GM12875 (cell line): ENCODE measurements at regions not wholly inside any gene's neighbourhood (a gene's known extent, or its start where the extent isn't known, plus 50 kb on each side); places are given as distances from the start of the nearest gene placed in this dataset.
"Not testable (repeated sequence)": the region's sequence is repeated elsewhere in the genome, so short reads cannot be mapped to it uniquely, and the experiment has no call there.

Experiments
- H3K4me3 ChIP-seq: one replicate; pipeline ENCODE4 v1.5.1; 2011; ENCODE audit warnings: low read depth, low read length, control low read depth
- CTCF ChIP-seq: IDR thresholded peaks from 2 replicates; pipeline ENCODE4 v1.5.1; 2011; ENCODE audit warnings: low read depth, mild to moderate bottlenecking, control low read depth, inconsistent platforms, low read length, moderate library complexity, borderline replicate concordance; ENCODE audit not compliant: insufficient read depth

GRCh38 chr12:89064151-89064550 lies 288.1 kb downstream of the DUSP6 start:
- H3K4me3 ChIP-seq = no peak overlapping the region
- TF ChIP-seq CTCF = no peak

- no peak for TF ChIP-seq CTCF
- H3K4me3 ChIP-seq = no peak overlapping the region
Observed at GRCh38 chr12:89062996-89063395, 289.3 kb downstream of the DUSP6 start.

GRCh38 chr12:89059721-89060541 lies 292.4 kb downstream of the DUSP6 start:
- H3K4me3 ChIP-seq = no peak overlapping the region
- TF ChIP-seq CTCF = no peak

DNA sequence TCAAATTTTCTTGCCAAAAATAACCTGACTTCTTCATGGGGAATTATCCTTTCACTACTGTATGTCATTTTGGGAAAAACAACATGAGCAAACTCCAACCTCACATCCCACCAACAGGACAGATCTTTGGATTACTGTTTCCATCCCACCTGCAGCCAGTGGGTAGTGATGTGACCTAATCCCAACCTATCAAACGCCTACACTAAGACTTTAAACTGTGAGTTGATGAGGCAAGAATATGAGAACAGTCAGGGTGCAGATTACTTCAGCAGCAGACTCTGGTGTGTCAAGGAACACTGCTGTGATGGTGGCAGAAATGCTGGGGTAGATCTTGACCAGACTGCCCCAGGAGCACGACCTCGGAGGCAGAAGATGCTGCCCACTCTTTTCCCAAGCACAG lies 293.2 kb downstream of the DUSP6 start:
- H3K4me3 ChIP-seq = no peak overlapping the region
- no peak for TF ChIP-seq CTCF

DNA sequence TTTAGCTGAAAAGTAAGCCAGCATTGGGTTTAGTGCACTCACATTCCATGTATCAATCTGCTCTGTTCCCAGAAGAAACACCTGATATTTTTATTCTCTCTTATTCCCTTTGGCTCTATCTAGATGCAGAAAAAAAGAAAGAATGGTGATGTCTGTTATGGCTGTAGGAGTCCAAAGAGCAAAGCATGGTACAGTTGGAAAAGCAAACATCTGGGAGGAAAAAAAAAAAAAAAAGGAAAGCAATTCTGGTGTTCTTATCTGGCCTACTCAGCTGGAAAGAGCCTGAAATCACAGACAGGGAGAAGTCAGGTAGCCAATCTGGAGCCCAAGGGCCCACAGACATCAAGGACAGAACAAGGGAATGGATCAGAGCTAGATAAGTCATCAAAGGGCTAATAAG lies 293.9 kb downstream of the DUSP6 start:
- no peak overlapping the region for H3K4me3 ChIP-seq
- no peak for TF ChIP-seq CTCF

DNA sequence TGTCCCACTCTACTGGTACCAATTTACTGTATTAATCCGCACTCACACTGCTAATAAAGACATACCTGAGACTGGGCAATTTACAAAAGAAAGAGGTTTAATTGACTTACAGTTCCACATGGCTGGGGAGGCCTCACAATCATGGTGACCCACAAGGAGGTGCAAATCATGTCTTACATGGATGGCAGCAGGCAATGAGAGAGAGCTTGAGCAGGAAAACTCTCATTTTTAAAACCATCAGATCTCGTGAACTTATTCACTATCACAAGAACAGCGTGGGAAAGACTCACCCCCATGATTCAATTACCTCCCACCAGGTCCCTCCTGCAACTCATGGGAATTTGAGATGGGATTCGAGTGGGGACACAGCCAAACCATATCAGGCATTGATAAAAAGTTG lies 298.5 kb downstream of the DUSP6 start:
- H3K4me3 ChIP-seq = not testable (repeated sequence)

GRCh38 chr12:89051065-89051677 lies 301.1 kb downstream of the DUSP6 start:
- no peak overlapping the region for H3K4me3 ChIP-seq
- peak; percentile 63 for TF ChIP-seq CTCF
